ENCODE measurements at regions not wholly inside any gene's neighbourhood (a gene's known extent, or its start where the extent isn't known, plus 50 kb on each side); places are given as distances from the start of the nearest gene placed in this dataset.

DNA sequence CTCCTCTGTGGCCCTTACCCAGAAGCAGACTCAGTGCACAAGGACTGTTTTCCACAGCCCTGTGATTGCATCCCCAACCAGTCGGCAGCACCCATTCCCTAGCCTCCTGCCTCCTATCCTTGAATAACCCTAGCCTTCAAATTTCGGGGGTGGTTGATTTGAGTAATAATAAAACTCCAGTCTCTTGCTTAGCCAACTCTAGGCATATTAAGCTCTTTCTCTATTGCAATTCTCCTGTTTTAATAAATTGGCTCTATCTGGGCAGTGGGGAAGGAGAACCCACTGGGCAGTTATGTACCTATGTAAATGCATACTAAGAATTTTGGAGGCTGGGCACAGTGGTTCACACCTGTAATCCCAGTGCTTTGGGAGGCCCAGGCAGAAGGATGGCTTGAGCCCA is 70.6 kb upstream of the ZMYND8 start:
- Histone ChIP-seq H4K5ac (ENCODE audit: insufficient read length, low read depth, low read length) (no peak overlapping the region), H4K8ac (ENCODE audit: extremely low read depth, insufficient read depth, low read length) (no peak overlapping the region), H2AFZ (ENCODE audit: low read length) (no peak overlapping the region), H3K4me1 (replicated peaks in 1 of 4; ENCODE audit: control insufficient read depth in 3 of 4, insufficient read depth in 4 of 4, low read length in 3 of 4) (peaks cover 0 to 4% (median 0%) of the 10 kb centered on the region in 4 experiments; a peak in 1 of 7 replicates), H3K9me3 (ENCODE audit: insufficient read depth in 2 of 2, low read depth in 1 of 2, low read length in 1 of 2) (peaks cover 4 to 14% of the 10 kb centered on the region in 2 experiments; a peak in 2 of 4 replicates), H3K36me3 (ENCODE audit: control insufficient read depth in 2 of 4, insufficient read depth in 4 of 4, low read length in 3 of 4) (no peaks in the 10 kb centered on the region; a peak in 1 of 8 replicates), H2AK5ac (ENCODE audit: low read depth, low read length) (no peak overlapping the region), H2BK120ac (replicated peaks; ENCODE audit: low read depth, low read length) (no peak overlapping the region), H2BK12ac (ENCODE audit: low read depth, low read length) (no peak overlapping the region), H3K56ac (replicated peaks; ENCODE audit: insufficient read length, low read depth, low read length) (no peak overlapping the region), H3K9ac (replicated peaks in 1 of 4; ENCODE audit: extremely low read depth in 1 of 4, low read depth in 3 of 4, low read length in 3 of 4) (no peak overlapping the region), H2BK5ac (ENCODE audit: low read depth, low read length) (no peak overlapping the region), H3K79me2 (ENCODE audit: control insufficient read depth in 1 of 2, insufficient read depth in 2 of 2, low read length in 2 of 2) (no peaks in the 10 kb centered on the region), H2BK15ac (ENCODE audit: low read length) (no peak overlapping the region), H4K91ac (replicated peaks; ENCODE audit: insufficient read length, low read length) (no peak overlapping the region), H3K27me3 (replicated peaks in 1 of 4; ENCODE audit: control insufficient read depth in 3 of 4, extremely low read depth in 1 of 4, insufficient read depth in 3 of 4, low read length in 3 of 4) (no peaks in the 10 kb centered on the region), H3K4me3 (ENCODE audit: extremely low read depth in 1 of 4, insufficient read depth in 2 of 4, low read depth in 3 of 4, low read length in 4 of 4) (no peak overlapping the region), H3K18ac (ENCODE audit: extremely low read depth, low read length) (no peak overlapping the region), H3K4me2 (ENCODE audit: insufficient read depth in 1 of 2, low read depth in 2 of 2, low read length in 2 of 2) (no peak overlapping the region), H3K27ac (ENCODE audit: low read depth, low read length) (no peak overlapping the region), H3K4ac (replicated peaks; ENCODE audit: insufficient read length, low read depth, low read length) (no peak overlapping the region), H3K23me2 (ENCODE audit: low read depth, low read length) (no peaks in the 10 kb centered on the region), H2BK20ac (ENCODE audit: low read length) (no peak overlapping the region), H3K79me1 (ENCODE audit: low read depth, low read length) (no peaks in the 10 kb centered on the region), H3K14ac (ENCODE audit: insufficient read length) (no peak overlapping the region), H3K23ac (ENCODE audit: insufficient read length) (no peak overlapping the region), H4K20me1 (replicated peaks in 1 of 2; ENCODE audit: control insufficient read depth in 1 of 2, insufficient read depth in 2 of 2, low read length in 2 of 2) (no peaks in the 10 kb centered on the region)
- TF ChIP-seq KDM1A (IDR thresholded peaks at IDR 0.05; ENCODE audit: borderline replicate concordance, low read length): no peak
- no peak for TF ChIP-seq FOSL1 (IDR thresholded peaks at IDR 0.05; ENCODE audit: insufficient read depth, low read depth, low read length)
- ChIA-PET POLR2A (ENCODE audit: partially characterized antibody) (no interaction called here), CTCF (ENCODE audit: partially characterized antibody) (no interaction called here)
- FAIRE-seq: no peak
- no peak for DNase-seq (ENCODE audit: low read depth in 1 of 2, low spot score in 2 of 2)
- WGBS, 2 experiments (ENCODE audit: extremely low coverage in 1 of 2, insufficient coverage in 1 of 2, insufficient read length in 1 of 2, insufficient replicate concordance in 2 of 2, low coverage in 1 of 2, low lambda C conversion rate in 2 of 2, missing lambda C conversion rate in 1 of 2): 73% methylated on average over 2 of the region's 2 CpGs; no CpG with 5 or more reads in 1 of the 2 experiments
